ENCODE measurements at regions not wholly inside any gene's neighbourhood (a gene's known extent, or its start where the extent isn't known, plus 50 kb on each side); places are given as distances from the start of the nearest gene placed in this dataset.
A peak's percentile ranks its signal among the peaks of the same experiment; 100 is the strongest.
"Not testable (repeated sequence)": the region's sequence is repeated elsewhere in the genome, so short reads cannot be mapped to it uniquely, and the experiment has no call there.

DNA sequence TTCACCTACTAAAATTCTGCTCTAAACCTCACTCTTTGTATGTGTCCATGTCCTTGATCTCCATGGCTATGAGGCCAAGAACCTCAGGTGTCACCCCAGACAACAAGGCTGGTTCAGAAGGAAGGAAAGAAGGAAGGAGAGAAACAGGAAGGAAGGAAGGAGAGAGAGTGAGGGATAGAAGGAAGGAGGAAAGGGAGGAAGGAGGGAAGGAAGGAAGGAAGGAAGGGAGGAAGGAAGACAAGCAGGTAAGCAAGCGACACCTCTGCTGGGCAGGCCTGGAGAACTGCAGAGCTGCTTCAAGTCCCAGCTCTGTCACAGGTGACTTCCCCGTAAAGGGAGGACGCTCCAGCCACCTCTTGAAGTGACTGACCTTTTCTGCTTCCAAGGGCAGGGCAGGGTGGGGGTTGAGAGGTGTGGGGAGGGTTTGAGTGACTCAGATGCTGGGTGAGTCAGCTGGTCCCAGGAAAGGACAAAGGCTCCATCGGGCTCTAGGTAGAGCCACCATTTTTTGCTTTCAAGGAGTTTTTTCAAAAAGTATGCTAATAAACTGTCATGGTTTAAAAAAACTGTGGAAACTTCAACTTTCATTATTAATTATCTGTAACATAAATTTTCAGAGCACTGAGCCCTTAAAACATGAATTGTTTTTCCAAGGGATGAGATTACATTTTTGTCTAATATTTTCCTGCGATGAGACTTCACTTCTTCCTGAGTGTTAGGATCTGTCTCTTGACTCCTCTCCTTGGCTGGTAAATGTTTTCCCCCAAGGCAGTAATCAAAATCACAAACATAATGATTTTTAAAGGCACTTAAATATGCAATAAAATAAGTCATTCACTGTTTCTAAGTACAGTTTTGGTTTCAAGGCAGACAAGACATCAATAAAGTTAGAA, 90.1 kb upstream of the L3MBTL4 start:
- H3K27me3 Mint-ChIP-seq: no peaks in the 10 kb centered on the region
- H3K27ac Mint-ChIP-seq: no peak overlapping the region
- peaks cover 0 to 2% (median 0%) of the 10 kb centered on the region in 3 donors for H3K4me1 Mint-ChIP-seq
- no peaks in the 10 kb centered on the region for H3K36me3 Mint-ChIP-seq
- H3K4me3 Mint-ChIP-seq: no peak overlapping the region
- H3K9me3 Mint-ChIP-seq: peaks cover 2 to 4% (median 3%) of the 10 kb centered on the region in 3 donors

- Mint-ChIP-seq H3K36me3 (no peaks in the 10 kb centered on the region), H3K4me3 (no peak overlapping the region), H3K27ac (peak overlapping the region in 1 of 3 donors; percentile 78), H3K27me3 (no peaks in the 10 kb centered on the region), H3K9me3 (peaks cover 2 to 4% (median 3%) of the 10 kb centered on the region in 3 donors), H3K4me1 (peaks cover 0 to 2% (median 0%) of the 10 kb centered on the region in 3 donors)
Measured at GRCh38 chr18:6505498-6505875, 90.8 kb upstream of the L3MBTL4 start.

DNA sequence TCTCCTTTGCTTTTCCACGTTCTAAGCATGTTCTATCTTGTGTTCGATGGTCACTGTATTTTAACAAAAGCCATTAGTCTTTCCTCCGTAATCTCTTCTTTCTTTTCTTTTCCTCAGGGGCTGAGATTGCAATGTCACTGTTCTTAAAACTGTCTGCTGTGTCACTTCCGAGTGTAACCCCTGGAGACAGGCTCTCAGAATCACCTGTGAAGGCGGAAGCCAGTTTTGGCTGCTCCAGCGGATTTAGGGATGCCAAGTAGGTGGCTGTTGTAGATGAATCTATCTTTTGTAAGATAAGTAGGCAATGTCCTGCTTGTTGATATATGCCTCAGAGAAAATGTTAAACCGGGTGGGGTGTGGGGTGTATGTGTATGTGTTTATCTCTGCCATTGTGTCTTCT, 94.7 kb upstream of the L3MBTL4 start:
- peaks cover 0 to 2% (median 0%) of the 10 kb centered on the region in 3 donors for H3K4me1 Mint-ChIP-seq
- H3K27me3 Mint-ChIP-seq: no peaks in the 10 kb centered on the region
- no peak overlapping the region for H3K4me3 Mint-ChIP-seq
- no peaks in the 10 kb centered on the region for H3K36me3 Mint-ChIP-seq
- peaks cover 3 to 9% (median 6%) of the 10 kb centered on the region in 3 donors for H3K9me3 Mint-ChIP-seq
- H3K27ac Mint-ChIP-seq: no peak overlapping the region

DNA sequence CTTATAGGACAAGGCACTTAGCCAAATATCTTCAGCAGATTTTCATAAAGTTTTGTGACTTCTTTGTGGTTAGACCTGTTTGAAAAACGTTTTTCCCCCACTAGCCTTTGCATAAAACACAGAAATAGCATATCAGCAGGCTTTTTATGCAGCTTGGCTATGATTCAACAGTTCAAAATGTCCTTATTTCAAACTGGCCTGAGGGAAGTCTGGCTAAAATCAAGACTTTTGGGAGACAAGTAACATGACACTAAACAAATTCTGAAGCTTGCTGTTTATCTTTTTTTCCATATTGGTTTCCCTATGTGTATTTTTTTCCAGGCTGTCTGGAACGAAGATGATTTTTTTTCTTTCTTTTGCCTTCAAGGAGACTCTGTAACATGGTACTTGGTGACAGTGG, 95.1 kb upstream of the L3MBTL4 start:
- Mint-ChIP-seq H3K36me3 (no peaks in the 10 kb centered on the region), H3K4me1 (peaks cover 0 to 2% (median 0%) of the 10 kb centered on the region in 3 donors), H3K4me3 (no peak overlapping the region), H3K27me3 (no peaks in the 10 kb centered on the region), H3K9me3 (peaks cover 3 to 9% (median 7%) of the 10 kb centered on the region in 3 donors), H3K27ac (no peak overlapping the region)

- peaks cover 4 to 11% (median 8%) of the 10 kb centered on the region in 3 donors for H3K9me3 Mint-ChIP-seq
- no peaks in the 10 kb centered on the region for H3K4me1 Mint-ChIP-seq
- H3K36me3 Mint-ChIP-seq: no peaks in the 10 kb centered on the region
- H3K27ac Mint-ChIP-seq: no peak overlapping the region
- no peak overlapping the region for H3K4me3 Mint-ChIP-seq
- H3K27me3 Mint-ChIP-seq: no peaks in the 10 kb centered on the region
Measured at GRCh38 chr18:6520901-6521300, 106.2 kb upstream of the L3MBTL4 start.

DNA sequence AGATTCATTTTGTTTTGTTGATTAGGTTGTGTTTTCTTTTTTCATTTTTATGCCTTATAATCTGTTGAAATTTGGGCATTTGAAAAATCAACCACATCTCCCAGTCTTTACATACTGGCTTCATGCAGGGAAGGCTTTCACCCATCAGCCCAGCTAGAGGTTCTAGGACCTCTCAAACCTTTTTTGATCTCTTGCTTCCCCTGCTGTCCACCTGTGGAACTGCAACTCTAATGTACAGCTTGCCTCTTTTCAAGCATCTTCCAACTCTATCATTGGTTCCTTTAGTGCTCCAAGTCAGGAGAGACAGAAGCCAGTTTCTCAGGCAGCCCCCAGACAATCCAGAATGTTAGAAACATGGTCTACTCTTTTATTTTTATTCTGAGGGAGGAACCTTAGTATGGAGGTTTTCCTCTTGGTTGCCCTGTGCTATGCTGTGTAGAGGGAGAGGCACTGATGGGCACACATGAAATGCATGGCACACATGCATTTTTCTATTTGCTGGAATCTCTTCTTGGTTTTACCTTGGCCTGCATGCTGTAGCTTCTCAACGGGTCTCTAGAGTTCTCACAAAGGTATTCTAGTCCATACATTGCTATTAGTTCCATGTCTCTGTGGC, 107.2 kb upstream of the L3MBTL4 start:
- no peak overlapping the region for H3K27ac Mint-ChIP-seq
- H3K9me3 Mint-ChIP-seq: peaks cover 2 to 7% (median 5%) of the 10 kb centered on the region in 3 donors
- no peak overlapping the region for H3K4me3 Mint-ChIP-seq
- no peaks in the 10 kb centered on the region for H3K27me3 Mint-ChIP-seq
- H3K4me1 Mint-ChIP-seq: no peaks in the 10 kb centered on the region
- H3K36me3 Mint-ChIP-seq: no peaks in the 10 kb centered on the region

DNA sequence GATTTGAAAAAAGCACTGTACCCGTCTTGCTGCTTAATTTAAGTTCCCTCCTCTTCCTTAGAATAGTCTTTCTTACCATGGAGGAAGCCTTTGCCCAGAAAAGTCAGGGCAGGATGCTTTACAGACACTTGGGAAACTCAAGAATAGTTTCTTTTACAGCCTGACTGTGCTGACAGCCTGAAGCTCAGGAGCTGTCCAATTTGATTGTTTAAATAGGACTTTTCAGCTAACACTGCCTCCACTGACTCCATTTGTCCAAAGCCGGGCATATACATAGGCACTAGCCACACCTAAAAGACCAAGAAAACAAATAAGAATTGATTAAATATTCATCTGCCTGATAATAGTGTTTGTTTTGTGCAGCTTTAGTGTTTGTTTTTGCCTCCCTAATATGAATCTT, 110.9 kb upstream of the L3MBTL4 start:
- Mint-ChIP-seq H3K4me3 (no peak overlapping the region), H3K9me3 (peaks cover 0 to 5% (median 5%) of the 10 kb centered on the region in 3 donors), H3K27me3 (no peaks in the 10 kb centered on the region), H3K36me3 (no peaks in the 10 kb centered on the region), H3K27ac (no peak overlapping the region), H3K4me1 (no peaks in the 10 kb centered on the region)

- Mint-ChIP-seq H3K36me3 (peaks cover 2% of the 10 kb centered on the region), H3K27me3 (no peaks in the 10 kb centered on the region), H3K4me3 (no peak overlapping the region), H3K9me3 (peaks cover 0 to 8% (median 2%) of the 10 kb centered on the region in 3 donors), H3K27ac (no peak overlapping the region), H3K4me1 (peaks cover 0 to 3% (median 0%) of the 10 kb centered on the region in 3 donors)
Measured at GRCh38 chr18:6537475-6537874, 122.8 kb upstream of the L3MBTL4 start.

DNA sequence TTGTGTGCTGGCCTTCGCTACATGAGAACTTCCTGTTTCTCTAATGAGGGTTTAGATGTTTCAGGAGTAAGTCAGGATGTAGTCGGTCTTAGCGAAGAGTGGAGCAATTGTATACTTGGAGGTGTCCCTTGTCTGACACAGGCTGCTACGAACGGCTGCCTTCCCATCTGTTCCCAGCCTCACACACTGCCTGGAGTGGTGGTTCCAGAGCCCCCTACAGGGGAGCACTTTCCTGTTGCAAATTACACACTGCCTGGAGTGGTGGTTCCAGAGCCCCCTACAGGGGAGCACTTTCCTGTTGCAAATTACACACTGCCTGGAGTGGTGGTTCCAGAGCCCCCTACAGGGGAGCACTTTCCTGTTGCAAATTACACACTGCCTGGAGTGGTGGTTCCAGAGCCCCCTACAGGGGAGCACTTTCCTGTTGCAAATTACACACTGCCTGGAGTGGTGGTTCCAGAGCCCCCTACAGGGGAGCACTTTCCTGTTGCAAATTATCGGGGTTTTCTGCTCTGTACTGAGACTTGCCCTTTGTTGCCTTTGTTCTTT, 126.5 kb upstream of the L3MBTL4 start:
- H3K4me3 Mint-ChIP-seq, H3K9me3 Mint-ChIP-seq, H3K27ac Mint-ChIP-seq, H3K36me3 Mint-ChIP-seq, H3K27me3 Mint-ChIP-seq, H3K4me1 Mint-ChIP-seq: not testable (repeated sequence)

- no peak overlapping the region for H3K27ac Mint-ChIP-seq
Measured at GRCh38 chr18:6542296-6542695, 127.6 kb upstream of the L3MBTL4 start.

GRCh38 chr18:6543330-6543908, 128.7 kb upstream of the L3MBTL4 start:
- Mint-ChIP-seq H3K27ac (no peak overlapping the region), H3K4me3 (no peak overlapping the region), H3K36me3 (peaks cover 2% of the 10 kb centered on the region), H3K4me1 (peaks cover 0 to 3% (median 0%) of the 10 kb centered on the region in 3 donors), H3K27me3 (no peaks in the 10 kb centered on the region), H3K9me3 (peaks cover 2 to 12% (median 5%) of the 10 kb centered on the region in 3 donors)

More at GRCh38 chr18:6542296-6542695, 127.6 kb upstream of the L3MBTL4 start:
- Mint-ChIP-seq H3K27me3 (no peaks in the 10 kb centered on the region), H3K4me3 (no peak overlapping the region), H3K36me3 (peaks cover 2% of the 10 kb centered on the region), H3K4me1 (peaks cover 0 to 3% (median 0%) of the 10 kb centered on the region in 3 donors), H3K9me3 (peaks cover 0 to 8% (median 2%) of the 10 kb centered on the region in 3 donors)

DNA sequence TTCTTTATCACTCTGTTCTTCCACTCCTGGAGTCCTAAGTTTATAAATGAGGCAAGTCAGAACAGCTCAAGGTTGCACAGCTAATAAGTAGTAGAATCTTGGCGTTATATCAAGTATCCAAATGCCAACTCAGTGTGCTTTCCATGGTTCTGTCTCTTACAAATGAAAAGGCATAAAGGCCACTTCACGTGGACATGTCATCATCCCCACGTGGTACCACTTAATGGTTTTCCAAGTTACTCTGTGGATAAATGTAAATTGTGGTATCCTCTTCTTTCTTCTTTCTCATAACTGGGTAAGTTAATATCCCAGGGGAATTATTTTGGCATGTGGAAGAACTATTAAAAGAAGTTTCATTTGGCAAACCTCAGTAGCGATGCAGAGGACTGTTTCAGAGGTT, 131.5 kb upstream of the L3MBTL4 start:
- no peaks in the 10 kb centered on the region for H3K4me1 Mint-ChIP-seq
- H3K27ac Mint-ChIP-seq: no peak overlapping the region
- no peaks in the 10 kb centered on the region for H3K36me3 Mint-ChIP-seq
- no peak overlapping the region for H3K4me3 Mint-ChIP-seq
- peaks cover 0 to 11% (median 6%) of the 10 kb centered on the region in 3 donors for H3K9me3 Mint-ChIP-seq
- H3K27me3 Mint-ChIP-seq: no peaks in the 10 kb centered on the region

DNA sequence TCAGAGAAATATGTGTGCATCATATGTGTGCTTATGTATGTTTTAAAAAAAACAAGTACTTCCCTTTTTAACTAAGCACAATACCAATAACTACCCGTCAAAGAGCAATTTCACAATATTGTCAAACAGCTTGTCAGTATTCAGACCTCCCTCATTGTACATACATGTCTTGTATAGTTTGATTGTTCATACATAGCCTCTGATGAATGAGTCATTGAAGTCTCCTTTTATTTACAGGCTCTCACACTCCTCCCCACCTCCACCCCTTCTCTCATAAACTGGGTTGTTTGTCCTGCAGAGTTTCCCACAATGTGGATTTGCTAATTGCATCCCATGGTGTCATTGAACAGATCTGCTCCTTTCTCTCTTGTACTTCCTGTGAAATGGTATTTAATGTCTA, 132.8 kb upstream of the L3MBTL4 start:
- no peaks in the 10 kb centered on the region for H3K36me3 Mint-ChIP-seq
- H3K27ac Mint-ChIP-seq: no peak overlapping the region
- H3K9me3 Mint-ChIP-seq: peaks cover 0 to 11% (median 6%) of the 10 kb centered on the region in 3 donors
- no peaks in the 10 kb centered on the region for H3K4me1 Mint-ChIP-seq
- H3K27me3 Mint-ChIP-seq: no peaks in the 10 kb centered on the region
- H3K4me3 Mint-ChIP-seq: no peak overlapping the region

- no peaks in the 10 kb centered on the region for H3K4me1 Mint-ChIP-seq
- no peaks in the 10 kb centered on the region for H3K36me3 Mint-ChIP-seq
- H3K9me3 Mint-ChIP-seq: peaks cover 0 to 6% (median 0%) of the 10 kb centered on the region in 3 donors
- no peak overlapping the region for H3K4me3 Mint-ChIP-seq
- H3K27me3 Mint-ChIP-seq: no peaks in the 10 kb centered on the region
- no peak overlapping the region for H3K27ac Mint-ChIP-seq
Measured at GRCh38 chr18:6553234-6553900, 138.7 kb upstream of the L3MBTL4 start.

Measured in IgD-negative memory B cell (primary cell).